ENCODE measurements at regions not wholly inside any gene's neighbourhood (a gene's known extent, or its start where the extent isn't known, plus 50 kb on each side); places are given as distances from the start of the nearest gene placed in this dataset.

- POLR2A ChIA-PET = no interaction called here
- CTCF ChIA-PET = no interaction called here
- no peak for DNase-seq (ENCODE audit: low read depth, low spot score)
- peaks cover 13% of the 10 kb centered on the region for H3K27me3 ChIP-seq (ENCODE audit: control insufficient read depth, insufficient read depth, low read length)
- H3K4me3 ChIP-seq (ENCODE audit: low read depth, low read length) = no peak overlapping the region
- no peaks in the 10 kb centered on the region for H3K9me3 ChIP-seq (ENCODE audit: control insufficient read depth, insufficient read depth, low read length)
- TF ChIP-seq, protein P1, sequence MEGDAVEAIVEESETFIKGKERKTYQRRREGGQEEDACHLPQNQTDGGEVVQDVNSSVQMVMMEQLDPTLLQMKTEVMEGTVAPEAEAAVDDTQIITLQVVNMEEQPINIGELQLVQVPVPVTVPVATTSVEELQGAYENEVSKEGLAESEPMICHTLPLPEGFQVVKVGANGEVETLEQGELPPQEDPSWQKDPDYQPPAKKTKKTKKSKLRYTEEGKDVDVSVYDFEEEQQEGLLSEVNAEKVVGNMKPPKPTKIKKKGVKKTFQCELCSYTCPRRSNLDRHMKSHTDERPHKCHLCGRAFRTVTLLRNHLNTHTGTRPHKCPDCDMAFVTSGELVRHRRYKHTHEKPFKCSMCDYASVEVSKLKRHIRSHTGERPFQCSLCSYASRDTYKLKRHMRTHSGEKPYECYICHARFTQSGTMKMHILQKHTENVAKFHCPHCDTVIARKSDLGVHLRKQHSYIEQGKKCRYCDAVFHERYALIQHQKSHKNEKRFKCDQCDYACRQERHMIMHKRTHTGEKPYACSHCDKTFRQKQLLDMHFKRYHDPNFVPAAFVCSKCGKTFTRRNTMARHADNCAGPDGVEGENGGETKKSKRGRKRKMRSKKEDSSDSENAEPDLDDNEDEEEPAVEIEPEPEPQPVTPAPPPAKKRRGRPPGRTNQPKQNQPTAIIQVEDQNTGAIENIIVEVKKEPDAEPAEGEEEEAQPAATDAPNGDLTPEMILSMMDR (IDR thresholded peaks at IDR 0.05; ENCODE audit: low read depth, low read length) = no peak
- no peak overlapping the region for H3K27ac ChIP-seq (ENCODE audit: low read depth, low read length)
Observed at GRCh38 chr14:55908106-55908505, 210.1 kb upstream of the PELI2 start.

DNA sequence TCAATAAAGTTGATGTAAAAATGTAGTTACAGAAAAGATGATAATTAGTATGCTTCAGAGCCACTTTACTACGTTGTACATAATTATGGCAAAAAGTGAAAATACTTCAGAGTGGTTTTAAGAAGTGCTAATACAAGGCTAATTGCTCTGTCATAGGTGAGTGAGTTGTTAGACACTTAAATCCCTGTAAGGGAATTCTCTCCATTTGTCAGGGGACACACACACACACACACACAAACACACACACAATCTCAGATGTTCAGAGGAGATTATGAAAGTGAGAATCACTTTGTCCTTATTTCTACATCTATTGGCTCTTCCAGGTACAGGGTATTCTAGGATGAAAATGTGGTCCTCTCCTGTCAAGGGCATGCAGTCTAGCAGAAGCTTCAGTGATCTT is 208.3 kb upstream of the PELI2 start:
- ChIA-PET CTCF (no interaction called here), POLR2A (no interaction called here)
- no peak overlapping the region for H3K4me3 ChIP-seq (ENCODE audit: low read depth, low read length)
- H3K27me3 ChIP-seq (ENCODE audit: control insufficient read depth, insufficient read depth, low read length) = peaks cover 11% of the 10 kb centered on the region
- H3K9me3 ChIP-seq (ENCODE audit: control insufficient read depth, insufficient read depth, low read length) = no peaks in the 10 kb centered on the region
- DNase-seq (ENCODE audit: low read depth, low spot score) = no peak
- H3K27ac ChIP-seq (ENCODE audit: low read depth, low read length) = no peak overlapping the region
- TF ChIP-seq, protein P1 (IDR thresholded peaks at IDR 0.05; ENCODE audit: low read depth, low read length) = no peak

DNA sequence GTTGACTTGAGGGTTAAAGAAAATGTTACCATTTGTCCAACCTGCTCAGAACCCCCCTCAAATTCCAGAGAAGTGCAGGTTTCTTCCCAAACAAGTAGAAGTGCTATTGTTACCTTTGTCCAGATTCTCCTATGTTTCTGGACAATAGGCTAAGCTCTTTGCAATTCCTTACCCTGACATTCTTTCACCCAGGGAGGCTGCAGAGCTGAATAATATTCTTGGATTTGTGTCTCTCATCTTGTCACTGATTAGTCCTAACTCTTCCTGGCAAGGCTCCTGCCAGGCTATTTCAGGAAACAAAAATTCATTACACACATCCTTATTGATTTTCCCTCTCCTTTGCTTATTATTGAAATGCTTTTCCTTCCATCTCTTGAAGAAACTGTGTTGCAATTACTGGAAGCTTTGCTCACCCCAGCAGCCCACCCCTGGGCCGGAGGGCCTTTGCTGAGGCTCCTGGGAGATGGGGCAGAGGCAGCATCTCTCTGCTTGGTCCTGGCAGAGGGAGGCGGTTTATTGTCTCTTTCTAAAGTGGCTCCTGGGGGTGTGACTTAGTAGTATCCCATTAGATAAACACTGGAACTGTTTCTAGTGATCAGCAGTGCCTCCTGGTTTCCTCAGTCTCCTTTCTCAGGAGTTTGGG is 207.5 kb upstream of the PELI2 start:
- H3K4me3 ChIP-seq (ENCODE audit: low read depth, low read length) = no peak overlapping the region
- DNase-seq (ENCODE audit: low read depth, low spot score) = no peak
- no peak overlapping the region for H3K27ac ChIP-seq (ENCODE audit: low read depth, low read length)
- no peaks in the 10 kb centered on the region for H3K9me3 ChIP-seq (ENCODE audit: control insufficient read depth, insufficient read depth, low read length)
- CTCF ChIA-PET = no interaction called here
- H3K27me3 ChIP-seq (ENCODE audit: control insufficient read depth, insufficient read depth, low read length) = peaks cover 11% of the 10 kb centered on the region
- TF ChIP-seq, protein P1 (IDR thresholded peaks at IDR 0.05; ENCODE audit: low read depth, low read length) = no peak
- POLR2A ChIA-PET = no interaction called here

GRCh38 chr14:55911776-55912175 is 206.4 kb upstream of the PELI2 start:
- TF ChIP-seq, protein P1 (IDR thresholded peaks at IDR 0.05; ENCODE audit: low read depth, low read length) = no peak
- Histone ChIP-seq H3K9me3 (ENCODE audit: control insufficient read depth, insufficient read depth, low read length) (no peaks in the 10 kb centered on the region), H3K27ac (ENCODE audit: low read depth, low read length) (no peak overlapping the region), H3K27me3 (ENCODE audit: control insufficient read depth, insufficient read depth, low read length) (peaks cover 11% of the 10 kb centered on the region), H3K4me3 (ENCODE audit: low read depth, low read length) (no peak overlapping the region)
- CTCF ChIA-PET = no interaction called here
- DNase-seq (ENCODE audit: low read depth, low spot score) = no peak
- POLR2A ChIA-PET = no interaction called here

- CTCF ChIA-PET = no interaction called here
Observed at GRCh38 chr14:55912344-55912743, 205.9 kb upstream of the PELI2 start.

More at GRCh38 chr14:55912344-55912743, 205.9 kb upstream of the PELI2 start:
- TF ChIP-seq, protein P1 (IDR thresholded peaks at IDR 0.05; ENCODE audit: low read depth, low read length) = no peak
- Histone ChIP-seq H3K9me3 (ENCODE audit: control insufficient read depth, insufficient read depth, low read length) (no peaks in the 10 kb centered on the region), H3K27me3 (ENCODE audit: control insufficient read depth, insufficient read depth, low read length) (peaks cover 11% of the 10 kb centered on the region), H3K4me3 (ENCODE audit: low read depth, low read length) (no peak overlapping the region), H3K27ac (ENCODE audit: low read depth, low read length) (no peak overlapping the region)
- POLR2A ChIA-PET = no interaction called here
- DNase-seq (ENCODE audit: low read depth, low spot score) = no peak

All from AG04450 (cell line).